GM12873 (cell line): ENCODE measurements at regions not wholly inside any gene's neighbourhood (a gene's known extent, or its start where the extent isn't known, plus 50 kb on each side); places are given as distances from the start of the nearest gene placed in this dataset.

Experiments used
- CTCF ChIP-seq: IDR thresholded peaks from 2 replicates; pipeline ENCODE4 v1.5.1; 2012; ENCODE audit warnings: low read depth, mild to moderate bottlenecking, moderate library complexity, low read length, control low read depth; ENCODE audit not compliant: insufficient read depth; ENCODE audit errors: missing control alignments

GRCh38 chr2:82412021-82412420 is 2047.1 kb downstream of the SUCLG1 start:
- no peak for TF ChIP-seq CTCF

- TF ChIP-seq CTCF = no peak
Measured at GRCh38 chr2:82411071-82411470, 2048.0 kb downstream of the SUCLG1 start.

- TF ChIP-seq CTCF = no peak
Measured at GRCh38 chr2:82395531-82395930, 2063.5 kb downstream of the SUCLG1 start.

GRCh38 chr2:82391386-82391785 is 2067.7 kb downstream of the SUCLG1 start:
- TF ChIP-seq CTCF = no peak

- TF ChIP-seq CTCF = no peak
Measured at GRCh38 chr2:82355622-82356021, 2051.1 kb upstream of the LRRTM1 start.

- no peak for TF ChIP-seq CTCF
Measured at GRCh38 chr2:82345910-82346309, 2041.4 kb upstream of the LRRTM1 start.

GRCh38 chr2:82344670-82345069 is 2040.1 kb upstream of the LRRTM1 start:
- TF ChIP-seq CTCF = no peak
